ENCODE measurements at regions not wholly inside any gene's neighbourhood (a gene's known extent, or its start where the extent isn't known, plus 50 kb on each side); places are given as distances from the start of the nearest gene placed in this dataset.
"Not testable (repeated sequence)": the region's sequence is repeated elsewhere in the genome, so short reads cannot be mapped to it uniquely, and the experiment has no call there.

DNA sequence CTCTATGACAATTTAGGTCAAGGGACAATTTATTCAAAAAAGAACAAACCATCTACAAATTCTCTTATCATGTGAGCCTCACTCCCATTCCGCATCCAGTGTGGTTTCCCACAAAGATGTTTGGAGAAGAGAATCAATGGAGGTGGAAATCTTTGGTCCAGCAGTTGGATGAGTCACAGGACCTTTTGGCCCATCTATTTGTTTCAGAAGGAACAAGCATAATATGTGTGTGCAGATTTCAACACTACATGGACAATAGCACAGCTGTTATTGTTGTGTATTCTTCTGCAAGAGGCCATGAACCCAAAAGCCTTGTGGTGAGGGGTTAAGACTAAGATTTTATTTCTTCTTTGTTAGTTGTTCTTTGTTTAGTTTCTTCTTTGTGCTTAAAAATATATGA, 61.6 kb downstream of the OR10A6 start:
- Histone ChIP-seq H3K4me1 (ENCODE audit: control insufficient read depth, insufficient read depth, low read length) (no peaks in the 10 kb centered on the region), H3K9me3 (ENCODE audit: control insufficient read depth, insufficient read depth, low read depth, low read length) (no peaks in the 10 kb centered on the region), H3K36me3 (ENCODE audit: control insufficient read depth in 2 of 2, insufficient read depth in 1 of 2, low read length in 2 of 2) (no peaks in the 10 kb centered on the region), H3K27ac (ENCODE audit: extremely low read depth, low read depth, low read length) (no peak overlapping the region), H3K4me3 (ENCODE audit: low read depth, low read length) (no peak overlapping the region)
- ChIA-PET CTCF (interaction anchor here (0.7 kb wide), 1 partner anchor 221 kb away, joined by 7 read pairs; no protein-coding TSS in a partner anchor), POLR2A (no interaction called here)
- no peak for TF ChIP-seq ZNF121 (tag by site-specific recombination; IDR thresholded peaks at IDR 0.05)
- no peak for TF ChIP-seq ZBTB8A (tag by site-specific recombination; IDR thresholded peaks at IDR 0.05)
- TF ChIP-seq ZIC2 (tag by site-specific recombination; IDR thresholded peaks at IDR 0.05): no peak
- TF ChIP-seq ZNF398 (tag by site-specific recombination; IDR thresholded peaks at IDR 0.05): no peak
- no peak for TF ChIP-seq ZNF704 (tag by site-specific recombination; IDR thresholded peaks at IDR 0.05)
- TF ChIP-seq ZNF555 (tag by site-specific recombination; conservative IDR thresholded peaks at IDR 0.05): no peak
- TF ChIP-seq ZNF580 (tag by site-specific recombination; IDR thresholded peaks at IDR 0.05): no peak
- TF ChIP-seq, protein P1, sequence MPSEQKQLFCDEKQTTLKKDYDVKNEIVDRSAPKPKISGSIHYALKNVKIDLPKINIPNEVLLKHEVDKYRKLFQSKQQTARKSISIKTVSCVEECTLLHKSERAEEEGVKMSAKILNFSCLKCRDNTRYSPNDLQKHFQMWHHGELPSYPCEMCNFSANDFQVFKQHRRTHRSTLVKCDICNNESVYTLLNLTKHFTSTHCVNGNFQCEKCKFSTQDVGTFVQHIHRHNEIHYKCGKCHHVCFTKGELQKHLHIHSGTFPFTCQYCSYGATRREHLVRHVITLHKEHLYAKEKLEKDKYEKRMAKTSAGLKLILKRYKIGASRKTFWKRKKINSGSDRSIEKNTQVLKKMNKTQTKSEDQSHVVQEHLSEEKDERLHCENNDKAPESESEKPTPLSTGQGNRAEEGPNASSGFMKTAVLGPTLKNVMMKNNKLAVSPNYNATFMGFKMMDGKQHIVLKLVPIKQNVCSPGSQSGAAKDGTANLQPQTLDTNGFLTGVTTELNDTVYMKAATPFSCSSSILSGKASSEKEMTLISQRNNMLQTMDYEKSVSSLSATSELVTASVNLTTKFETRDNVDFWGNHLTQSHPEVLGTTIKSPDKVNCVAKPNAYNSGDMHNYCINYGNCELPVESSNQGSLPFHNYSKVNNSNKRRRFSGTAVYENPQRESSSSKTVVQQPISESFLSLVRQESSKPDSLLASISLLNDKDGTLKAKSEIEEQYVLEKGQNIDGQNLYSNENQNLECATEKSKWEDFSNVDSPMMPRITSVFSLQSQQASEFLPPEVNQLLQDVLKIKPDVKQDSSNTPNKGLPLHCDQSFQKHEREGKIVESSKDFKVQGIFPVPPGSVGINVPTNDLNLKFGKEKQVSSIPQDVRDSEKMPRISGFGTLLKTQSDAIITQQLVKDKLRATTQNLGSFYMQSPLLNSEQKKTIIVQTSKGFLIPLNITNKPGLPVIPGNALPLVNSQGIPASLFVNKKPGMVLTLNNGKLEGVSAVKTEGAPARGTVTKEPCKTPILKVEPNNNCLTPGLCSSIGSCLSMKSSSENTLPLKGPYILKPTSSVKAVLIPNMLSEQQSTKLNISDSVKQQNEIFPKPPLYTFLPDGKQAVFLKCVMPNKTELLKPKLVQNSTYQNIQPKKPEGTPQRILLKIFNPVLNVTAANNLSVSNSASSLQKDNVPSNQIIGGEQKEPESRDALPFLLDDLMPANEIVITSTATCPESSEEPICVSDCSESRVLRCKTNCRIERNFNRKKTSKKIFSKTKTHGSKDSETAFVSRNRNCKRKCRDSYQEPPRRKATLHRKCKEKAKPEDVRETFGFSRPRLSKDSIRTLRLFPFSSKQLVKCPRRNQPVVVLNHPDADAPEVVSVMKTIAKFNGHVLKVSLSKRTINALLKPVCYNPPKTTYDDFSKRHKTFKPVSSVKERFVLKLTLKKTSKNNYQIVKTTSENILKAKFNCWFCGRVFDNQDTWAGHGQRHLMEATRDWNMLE (tag by site-specific recombination; conservative IDR thresholded peaks at IDR 0.05; ENCODE audit: low read depth): no peak
- no peak for TF ChIP-seq ZSCAN18 (tag by site-specific recombination; IDR thresholded peaks at IDR 0.05)
- TF ChIP-seq ZNF394 (tag by site-specific recombination; IDR thresholded peaks at IDR 0.05; ENCODE audit: borderline replicate concordance): no peak
- TF ChIP-seq, protein P2, sequence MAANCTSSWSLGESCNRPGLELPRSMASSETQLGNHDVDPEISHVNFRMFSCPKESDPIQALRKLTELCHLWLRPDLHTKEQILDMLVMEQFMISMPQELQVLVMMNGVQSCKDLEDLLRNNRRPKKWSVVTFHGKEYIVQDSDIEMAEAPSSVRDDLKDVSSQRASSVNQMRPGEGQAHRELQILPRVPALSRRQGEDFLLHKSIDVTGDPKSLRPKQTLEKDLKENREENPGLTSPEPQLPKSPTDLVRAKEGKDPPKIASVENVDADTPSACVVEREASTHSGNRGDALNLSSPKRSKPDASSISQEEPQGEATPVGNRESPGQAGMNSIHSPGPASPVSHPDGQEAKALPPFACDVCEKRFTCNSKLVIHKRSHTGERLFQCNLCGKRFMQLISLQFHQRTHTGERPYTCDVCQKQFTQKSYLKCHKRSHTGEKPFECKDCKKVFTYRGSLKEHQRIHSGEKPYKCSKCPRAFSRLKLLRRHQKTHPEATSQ (tag by site-specific recombination; IDR thresholded peaks at IDR 0.05): no peak
- TF ChIP-seq ZNF341 (tag by site-specific recombination; IDR thresholded peaks at IDR 0.05; ENCODE audit: low read depth): no peak
- TF ChIP-seq ZNF335 (tag by site-specific recombination; conservative IDR thresholded peaks at IDR 0.05): no peak
- no peak for TF ChIP-seq ZNF169 (tag by site-specific recombination; IDR thresholded peaks at IDR 0.05)
- TF ChIP-seq ZNF785 (tag by site-specific recombination; IDR thresholded peaks at IDR 0.05): no peak
- no peak for TF ChIP-seq ZNF248 (tag by site-specific recombination; IDR thresholded peaks at IDR 0.05)
- no peak for TF ChIP-seq ZNF391 (tag by site-specific recombination; IDR thresholded peaks at IDR 0.05; ENCODE audit: borderline replicate concordance, low read depth)

DNA sequence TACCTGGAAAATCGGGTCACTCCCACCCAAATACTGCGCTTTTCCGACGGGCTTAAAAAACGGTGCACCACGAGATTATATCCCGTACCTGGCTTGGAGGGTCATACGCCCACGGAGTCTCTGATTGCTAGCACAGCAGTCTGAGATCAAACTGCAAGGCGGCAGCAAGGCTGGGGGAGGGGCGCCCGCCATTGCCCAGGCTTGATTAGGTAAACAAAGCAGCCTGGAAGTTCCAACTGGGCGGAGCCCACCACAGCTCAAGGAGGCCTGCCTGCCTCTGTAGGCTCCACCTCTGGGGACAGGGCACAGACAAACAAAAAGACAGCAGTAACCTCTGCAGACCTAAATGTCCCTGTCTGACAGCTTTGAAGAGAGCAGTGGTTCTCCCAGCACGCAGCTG, 64.5 kb upstream of the OR5P2 start:
- H3K27ac ChIP-seq (ENCODE audit: extremely low read depth, low read depth, low read length); H3K4me3 ChIP-seq (ENCODE audit: low read depth, low read length); POLR2A ChIA-PET; CTCF ChIA-PET; H3K4me1 ChIP-seq (ENCODE audit: control insufficient read depth, insufficient read depth, low read length); H3K36me3 ChIP-seq (ENCODE audit: control insufficient read depth in 2 of 2, insufficient read depth in 1 of 2, low read length in 2 of 2); H3K9me3 ChIP-seq (ENCODE audit: control insufficient read depth, insufficient read depth, low read depth, low read length): not testable (repeated sequence)

DNA sequence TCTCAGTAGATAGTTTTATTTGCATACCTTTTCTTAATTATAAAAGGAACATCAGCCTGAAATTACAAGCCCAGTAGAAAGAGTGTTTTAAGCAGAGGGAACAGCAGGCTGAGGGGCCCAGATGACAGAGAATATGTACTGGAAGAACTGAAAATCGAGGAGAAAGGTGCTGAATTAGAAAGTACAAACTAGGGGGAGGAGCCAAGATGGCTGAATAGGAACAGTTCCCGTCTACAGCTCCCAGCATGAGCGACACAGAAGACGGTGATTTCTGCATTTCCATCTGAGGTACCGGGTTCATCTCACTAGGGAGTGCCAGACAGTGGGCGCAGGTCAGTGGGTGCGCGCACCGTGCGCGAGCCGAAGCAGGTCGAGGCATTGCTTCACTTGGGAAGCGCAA, 64.1 kb upstream of the OR5P2 start:
- POLR2A ChIA-PET; CTCF ChIA-PET; H3K9me3 ChIP-seq (ENCODE audit: control insufficient read depth, insufficient read depth, low read depth, low read length); H3K27ac ChIP-seq (ENCODE audit: extremely low read depth, low read depth, low read length); H3K36me3 ChIP-seq (ENCODE audit: control insufficient read depth in 2 of 2, insufficient read depth in 1 of 2, low read length in 2 of 2); H3K4me1 ChIP-seq (ENCODE audit: control insufficient read depth, insufficient read depth, low read length); H3K4me3 ChIP-seq (ENCODE audit: low read depth, low read length): not testable (repeated sequence)

Measured in HEK293 (cell line).